Right atrium auricular region (tissue), 2 donors: ENCODE measurements at regions not wholly inside any gene's neighbourhood (a gene's known extent, or its start where the extent isn't known, plus 50 kb on each side); places are given as distances from the start of the nearest gene placed in this dataset.

Source experiments
- DNase-seq: peaks from one replicate; pipeline ENCODE4 v3.0.0-alpha.2; 2019; ENCODE audit warnings: low spot score
- H3K27ac ChIP-seq, 2 donors: fragments of 200-600 bp; sonication (generic); 1 replicate in 1 of 2; 2 replicates in 1 of 2; pipeline ENCODE4 v1.5.1; 2016 to 2019
- H3K27me3 ChIP-seq, 2 donors: fragments of 200-600 bp; sonication (generic); one replicate each; pipeline versions ENCODE4 v1.5.1 to v1.6.0; 2017 to 2019
- H3K36me3 ChIP-seq: fragments of 200-600 bp; sonication (generic); one replicate; pipeline ENCODE4 v1.5.1; 2016
- H3K4me1 ChIP-seq, 2 donors: fragments of 200-600 bp; sonication (generic); one replicate each; pipeline versions ENCODE4 v1.5.1 to v1.6.0; 2017 to 2019
- H3K4me3 ChIP-seq, 2 donors: fragments of 200-600 bp; sonication (generic); 1 replicate in 1 of 2; 2 replicates in 1 of 2; pipeline ENCODE4 v1.5.1; 2017 to 2019; ENCODE audit warnings: mild to moderate bottlenecking in 1 of 2, moderate library complexity in 1 of 2
- H3K9me3 ChIP-seq, 2 donors: fragments of 200-600 bp; sonication (generic); one replicate each; pipeline ENCODE4 v1.5.1; 2019
- CTCF ChIP-seq, 2 donors: fragments of 200-600 bp; sonication (generic); IDR thresholded peaks; one replicate each; pipeline ENCODE4 v1.5.1; 2019; ENCODE audit warnings: antibody characterized with exemption in 2 of 2

- Histone ChIP-seq H3K4me1 (no peaks in the 10 kb centered on the region), H3K27ac (no peak overlapping the region), H3K4me3 (no peak overlapping the region), H3K36me3 (no peaks in the 10 kb centered on the region), H3K27me3 (no peaks in the 10 kb centered on the region), H3K9me3 (peaks cover 0 to 12% of the 10 kb centered on the region in 2 donors)
- no peak for TF ChIP-seq CTCF (IDR thresholded peaks at IDR 0.05)
- no peak for DNase-seq
These were observed 820.6 kb downstream of the PCDH17 start for GRCh38 chr13:58452123-58452623.

- no peaks in the 10 kb centered on the region for H3K36me3 ChIP-seq
- H3K9me3 ChIP-seq = peaks cover 0 to 12% of the 10 kb centered on the region in 2 donors
- DNase-seq = no peak
- no peak overlapping the region for H3K4me3 ChIP-seq
- H3K27me3 ChIP-seq = no peaks in the 10 kb centered on the region
- TF ChIP-seq CTCF (IDR thresholded peaks at IDR 0.05) = no peak
- no peaks in the 10 kb centered on the region for H3K4me1 ChIP-seq
- no peak overlapping the region for H3K27ac ChIP-seq
These were observed 823.5 kb downstream of the PCDH17 start for GRCh38 chr13:58455094-58455493.

GRCh38 chr13:58461217-58461616, 829.7 kb downstream of the PCDH17 start:
- Histone ChIP-seq H3K9me3 (no peaks in the 10 kb centered on the region), H3K36me3 (no peaks in the 10 kb centered on the region), H3K27ac (no peak overlapping the region), H3K4me3 (no peak overlapping the region), H3K4me1 (no peaks in the 10 kb centered on the region), H3K27me3 (no peaks in the 10 kb centered on the region)
- TF ChIP-seq CTCF (IDR thresholded peaks at IDR 0.05) = no peak
- DNase-seq = no peak

- TF ChIP-seq CTCF (IDR thresholded peaks at IDR 0.05) = no peak
- Histone ChIP-seq H3K36me3 (no peaks in the 10 kb centered on the region), H3K4me3 (no peak overlapping the region), H3K27ac (no peak overlapping the region), H3K4me1 (no peaks in the 10 kb centered on the region), H3K9me3 (no peaks in the 10 kb centered on the region), H3K27me3 (no peaks in the 10 kb centered on the region)
- no peak for DNase-seq
These were observed 832.3 kb downstream of the PCDH17 start for GRCh38 chr13:58463841-58464240.

GRCh38 chr13:58467176-58467575, 835.6 kb downstream of the PCDH17 start:
- no peak overlapping the region for H3K4me3 ChIP-seq
- H3K9me3 ChIP-seq = no peaks in the 10 kb centered on the region
- no peak for DNase-seq
- H3K27me3 ChIP-seq = no peaks in the 10 kb centered on the region
- no peaks in the 10 kb centered on the region for H3K36me3 ChIP-seq
- H3K27ac ChIP-seq = no peak overlapping the region
- H3K4me1 ChIP-seq = no peaks in the 10 kb centered on the region
- TF ChIP-seq CTCF (IDR thresholded peaks at IDR 0.05) = no peak

GRCh38 chr13:58472483-58472882, 840.9 kb downstream of the PCDH17 start:
- H3K36me3 ChIP-seq = no peaks in the 10 kb centered on the region
- H3K27me3 ChIP-seq = no peaks in the 10 kb centered on the region
- H3K27ac ChIP-seq = no peak overlapping the region
- no peak for TF ChIP-seq CTCF (IDR thresholded peaks at IDR 0.05)
- no peaks in the 10 kb centered on the region for H3K9me3 ChIP-seq
- no peak overlapping the region for H3K4me3 ChIP-seq
- no peak for DNase-seq
- no peaks in the 10 kb centered on the region for H3K4me1 ChIP-seq
